HG02571 (cell line): ENCODE measurements at regions not wholly inside any gene's neighbourhood (a gene's known extent, or its start where the extent isn't known, plus 50 kb on each side); places are given as distances from the start of the nearest gene placed in this dataset.
"Not testable (repeated sequence)": the region's sequence is repeated elsewhere in the genome, so short reads cannot be mapped to it uniquely, and the experiment has no call there.

Source experiments
- ATAC-seq: cut with Tn5 transposase; IDR thresholded peaks from one replicate; pipeline ENCODE4 v1.9.1; 2021; ENCODE audit warnings: mild to moderate bottlenecking, moderate library complexity; ENCODE audit not compliant: unreplicated experiment

DNA sequence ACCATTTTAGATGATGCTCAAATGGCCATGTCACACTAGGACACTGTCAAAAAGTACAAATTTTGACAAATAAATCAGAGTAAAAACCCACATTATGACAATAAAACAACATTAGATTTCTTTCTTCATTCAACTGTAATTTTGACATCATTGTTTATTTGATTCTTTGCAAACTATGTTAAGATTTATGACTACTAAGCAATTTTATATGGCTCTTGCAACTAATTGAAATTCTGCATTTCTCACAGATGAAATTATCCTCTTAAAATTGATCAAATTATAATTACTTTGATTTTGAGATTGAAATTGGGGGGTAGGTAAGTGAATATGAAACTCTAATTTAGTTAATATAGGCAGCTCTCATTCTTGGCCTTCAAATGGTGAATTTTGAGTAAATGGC lies 59.8 kb downstream of the ATOH1 start:
- no peak for ATAC-seq

- ATAC-seq, result no peak
These were observed 60.2 kb downstream of the ATOH1 start for GRCh38 chr4:93888768-93889167.

- ATAC-seq, result no peak
These were observed 62.7 kb downstream of the ATOH1 start for GRCh38 chr4:93891244-93891643.

DNA sequence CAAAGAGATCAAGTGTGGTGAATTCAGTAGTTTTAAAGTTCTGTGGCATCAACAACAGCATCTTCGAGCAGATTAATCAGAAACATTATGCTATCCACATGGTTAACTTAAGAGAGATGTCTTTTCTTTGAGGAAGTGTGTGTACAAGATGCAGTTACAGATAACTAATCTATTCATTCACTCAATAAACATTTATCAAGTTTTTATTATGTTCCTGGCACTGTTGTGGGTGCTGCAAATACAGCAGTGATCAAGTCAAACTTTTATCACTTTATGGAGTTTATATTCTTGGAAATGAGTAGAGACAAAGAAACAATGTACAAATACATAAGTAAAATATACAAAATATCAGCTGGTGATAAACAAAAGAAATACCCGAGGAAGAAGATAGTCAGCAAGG lies 66.4 kb downstream of the ATOH1 start:
- no peak for ATAC-seq

- ATAC-seq, result no peak
These were observed 68.0 kb downstream of the ATOH1 start for GRCh38 chr4:93896516-93896915.

DNA sequence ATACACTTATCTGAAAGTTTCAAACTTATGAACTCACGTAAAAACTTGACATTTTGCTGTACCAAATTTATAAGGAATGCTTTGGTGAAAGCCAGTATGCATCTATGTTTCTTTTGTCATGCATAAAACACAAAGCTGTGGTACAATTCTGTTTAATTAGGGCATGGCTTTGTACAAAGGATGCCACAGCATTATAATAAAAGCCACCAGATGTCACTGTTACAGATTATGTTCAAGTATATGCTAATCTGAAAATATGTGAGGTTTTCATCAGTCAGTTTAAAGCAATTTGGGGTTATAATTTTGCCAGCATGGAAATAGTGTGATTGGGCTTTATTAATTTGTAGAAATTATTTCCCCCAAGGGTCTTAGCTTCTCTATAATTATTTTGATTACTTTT lies 69.0 kb downstream of the ATOH1 start:
- no peak for ATAC-seq

DNA sequence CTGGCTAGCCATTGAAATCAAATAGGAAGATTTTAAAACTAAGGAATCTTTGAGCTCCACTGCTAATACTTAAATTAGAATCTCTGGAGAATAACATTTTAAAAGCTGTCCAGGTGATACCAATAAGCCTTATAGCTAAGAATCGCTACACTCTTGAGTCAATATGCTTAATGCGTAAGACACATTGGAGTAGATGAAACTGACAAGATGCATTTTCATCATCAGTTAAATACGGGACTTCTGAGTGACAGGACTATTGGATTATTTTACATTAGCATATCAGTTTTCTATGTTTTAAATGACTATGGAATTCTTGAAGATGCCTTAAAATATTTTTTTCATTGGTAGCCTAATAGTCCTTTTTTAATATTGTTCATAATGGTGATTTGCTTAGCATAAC lies 80.2 kb downstream of the ATOH1 start:
- no peak for ATAC-seq

- ATAC-seq, result no peak
These were observed 83.1 kb downstream of the ATOH1 start for GRCh38 chr4:93911671-93912070.

DNA sequence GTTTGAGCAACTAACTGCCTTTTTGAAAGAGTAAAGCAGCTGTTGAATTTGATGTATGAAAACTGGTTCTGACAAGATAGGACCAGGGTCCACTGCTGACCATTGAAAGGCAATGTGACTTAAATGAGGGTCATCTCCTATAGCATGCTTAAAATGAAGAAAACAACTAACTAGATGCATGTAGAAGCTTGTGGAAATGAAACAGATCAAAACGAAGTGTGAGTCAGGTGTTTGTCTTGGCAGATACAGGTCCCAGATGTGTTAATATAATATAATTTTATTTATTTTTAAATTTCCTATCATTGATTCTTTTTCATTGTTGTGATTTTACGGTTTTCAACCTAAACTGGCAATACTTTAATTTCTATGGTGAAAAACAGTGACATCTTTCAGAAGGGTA lies 83.6 kb downstream of the ATOH1 start:
- ATAC-seq, result no peak

GRCh38 chr4:93918856-93919255 lies 90.3 kb downstream of the ATOH1 start:
- no peak for ATAC-seq

GRCh38 chr4:93923570-93923969 lies 95.0 kb downstream of the ATOH1 start:
- not testable (repeated sequence) for ATAC-seq

DNA sequence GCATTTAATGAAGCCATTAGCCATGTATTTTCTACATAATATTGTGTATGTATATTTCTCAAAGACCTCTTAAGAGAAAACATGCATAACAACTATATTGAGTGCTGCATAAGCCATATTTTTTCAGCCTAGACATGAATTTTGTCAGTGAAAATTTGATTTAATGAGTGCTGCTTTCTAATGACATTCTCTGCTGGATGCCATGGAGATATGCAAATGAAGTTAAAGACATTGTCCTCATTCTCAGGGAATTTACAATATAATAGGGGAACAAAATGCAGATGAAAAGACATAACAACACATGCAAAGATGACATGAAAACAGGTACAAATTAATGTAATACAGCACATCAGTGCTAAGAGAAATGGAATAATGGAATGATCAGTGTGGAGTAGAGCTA lies 118.7 kb downstream of the ATOH1 start:
- no peak for ATAC-seq

GRCh38 chr4:93950239-93950638 lies 121.7 kb downstream of the ATOH1 start:
- ATAC-seq, result not testable (repeated sequence)

GRCh38 chr4:93957186-93957585 lies 128.6 kb downstream of the ATOH1 start:
- ATAC-seq, result no peak

DNA sequence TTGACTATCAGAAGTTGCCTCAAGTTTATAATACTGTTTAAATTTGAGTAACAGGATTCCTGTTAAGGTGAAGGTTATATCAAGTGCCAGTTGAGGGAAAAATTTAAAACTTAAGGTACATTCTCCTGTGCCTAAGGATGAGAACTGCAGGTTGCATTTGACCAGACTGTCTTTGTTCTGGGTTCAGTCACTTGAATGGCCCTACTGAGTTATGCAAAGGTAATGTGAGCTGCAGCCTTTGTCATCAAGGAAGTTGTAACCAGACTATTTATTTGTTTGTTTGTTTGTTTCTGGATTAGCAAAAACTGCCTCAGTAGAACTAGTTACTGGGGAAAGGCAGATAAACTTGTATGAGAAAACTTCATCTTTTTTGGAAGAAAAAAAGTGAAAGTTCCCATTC lies 131.9 kb downstream of the ATOH1 start:
- ATAC-seq, result no peak

- no peak for ATAC-seq
These were observed 132.4 kb downstream of the ATOH1 start for GRCh38 chr4:93960916-93961315.

GRCh38 chr4:93981594-93981993 lies 153.0 kb downstream of the ATOH1 start:
- ATAC-seq, result no peak

DNA sequence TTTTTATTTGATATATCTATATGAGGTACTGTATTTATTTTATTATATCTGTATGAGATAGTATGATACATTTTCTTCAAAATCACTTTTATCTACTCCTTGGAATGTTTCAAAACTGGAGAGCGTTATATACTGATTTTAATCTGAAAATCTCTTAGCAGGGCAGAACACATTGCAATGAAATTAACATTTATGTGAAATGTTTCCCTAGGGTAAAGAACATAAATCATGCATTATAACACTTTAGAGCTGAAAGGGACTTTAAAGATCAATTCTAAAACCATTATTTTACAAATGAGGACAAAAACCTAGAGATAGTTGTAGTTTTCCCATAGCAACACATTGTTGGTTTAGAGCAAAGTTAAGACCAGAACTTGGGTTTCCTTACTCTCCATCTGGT lies 153.7 kb downstream of the ATOH1 start:
- no peak for ATAC-seq

GRCh38 chr4:93983140-93983539 lies 154.6 kb downstream of the ATOH1 start:
- peak; percentile 98 for ATAC-seq

- no peak for ATAC-seq
These were observed 165.8 kb downstream of the ATOH1 start for GRCh38 chr4:93994175-93994994.

GRCh38 chr4:93996895-93997294 lies 168.3 kb downstream of the ATOH1 start:
- ATAC-seq, result no peak

DNA sequence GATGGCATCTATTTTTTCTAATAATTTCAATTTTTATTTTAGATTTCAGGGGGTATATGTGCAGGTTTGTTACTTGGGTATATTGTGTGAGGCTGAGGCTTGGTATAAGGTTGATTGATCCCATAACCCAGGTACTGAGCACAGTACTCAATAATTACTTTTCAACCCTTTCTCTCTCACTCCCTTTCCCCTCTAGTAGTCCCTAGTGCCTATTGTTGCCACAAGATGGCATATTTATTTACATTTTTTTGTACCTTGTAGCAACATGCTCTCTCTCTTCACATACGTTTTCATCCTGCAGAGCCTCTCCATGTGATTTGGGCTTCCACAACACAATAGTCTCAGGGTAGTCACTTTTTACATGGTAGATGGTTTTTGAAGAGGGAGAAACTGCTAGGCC lies 172.0 kb downstream of the ATOH1 start:
- ATAC-seq, result no peak

DNA sequence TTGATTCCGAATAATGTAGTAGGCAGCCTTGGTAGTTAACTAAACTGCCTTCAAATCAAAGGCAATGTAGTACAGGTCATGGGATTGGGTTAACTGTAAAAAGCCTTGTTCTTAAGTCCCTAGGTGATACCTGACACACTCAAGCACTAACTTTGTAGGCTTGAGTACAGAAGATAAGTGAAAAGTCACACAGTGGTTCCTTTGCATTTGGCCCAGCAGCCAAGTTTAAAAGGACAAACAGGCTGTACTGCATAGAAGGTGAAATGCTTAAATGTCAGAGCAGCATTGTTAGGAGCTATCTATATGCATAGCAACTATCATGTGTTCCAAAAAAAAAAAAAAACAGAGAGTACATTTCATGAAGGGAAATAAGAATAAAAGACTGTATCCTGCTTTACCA lies 178.4 kb downstream of the ATOH1 start:
- no peak for ATAC-seq
